ENCODE measurements at regions not wholly inside any gene's neighbourhood (a gene's known extent, or its start where the extent isn't known, plus 50 kb on each side); places are given as distances from the start of the nearest gene placed in this dataset.

- TF ChIP-seq, protein P1, sequence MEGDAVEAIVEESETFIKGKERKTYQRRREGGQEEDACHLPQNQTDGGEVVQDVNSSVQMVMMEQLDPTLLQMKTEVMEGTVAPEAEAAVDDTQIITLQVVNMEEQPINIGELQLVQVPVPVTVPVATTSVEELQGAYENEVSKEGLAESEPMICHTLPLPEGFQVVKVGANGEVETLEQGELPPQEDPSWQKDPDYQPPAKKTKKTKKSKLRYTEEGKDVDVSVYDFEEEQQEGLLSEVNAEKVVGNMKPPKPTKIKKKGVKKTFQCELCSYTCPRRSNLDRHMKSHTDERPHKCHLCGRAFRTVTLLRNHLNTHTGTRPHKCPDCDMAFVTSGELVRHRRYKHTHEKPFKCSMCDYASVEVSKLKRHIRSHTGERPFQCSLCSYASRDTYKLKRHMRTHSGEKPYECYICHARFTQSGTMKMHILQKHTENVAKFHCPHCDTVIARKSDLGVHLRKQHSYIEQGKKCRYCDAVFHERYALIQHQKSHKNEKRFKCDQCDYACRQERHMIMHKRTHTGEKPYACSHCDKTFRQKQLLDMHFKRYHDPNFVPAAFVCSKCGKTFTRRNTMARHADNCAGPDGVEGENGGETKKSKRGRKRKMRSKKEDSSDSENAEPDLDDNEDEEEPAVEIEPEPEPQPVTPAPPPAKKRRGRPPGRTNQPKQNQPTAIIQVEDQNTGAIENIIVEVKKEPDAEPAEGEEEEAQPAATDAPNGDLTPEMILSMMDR (IDR thresholded peaks at IDR 0.05) = no peak
- no peak for TF ChIP-seq POLR2A (IDR thresholded peaks at IDR 0.05)
- no peak for TF ChIP-seq EP300 (IDR thresholded peaks at IDR 0.05)
These were observed 1388.5 kb downstream of the ADGRL3 start for GRCh38 chr4:62588671-62589070.

Measured in ovary (tissue), 3 donors.